HUES6 (cell line): ENCODE measurements at regions not wholly inside any gene's neighbourhood (a gene's known extent, or its start where the extent isn't known, plus 50 kb on each side); places are given as distances from the start of the nearest gene placed in this dataset.

Experiments used
- H3K27ac ChIP-seq: 2 replicates; pipeline ENCODE4 v1.7.0; 2013; ENCODE audit warnings: low read depth, mild to moderate bottlenecking, low read length, inconsistent platforms
- H3K27me3 ChIP-seq: 2 replicates; pipeline ENCODE4 v1.6.1; 2013; ENCODE audit warnings: low read length; ENCODE audit not compliant: control insufficient read depth, insufficient read depth
- H3K36me3 ChIP-seq: 2 replicates; pipeline ENCODE4 v1.6.1; 2013; ENCODE audit warnings: low read length; ENCODE audit not compliant: control insufficient read depth, insufficient read depth
- H3K4me1 ChIP-seq: 2 replicates; pipeline ENCODE4 v1.6.1; 2013; ENCODE audit warnings: low read length; ENCODE audit not compliant: control insufficient read depth, insufficient read depth
- H3K4me3 ChIP-seq: 2 replicates; pipeline ENCODE4 v1.5.1; 2013; ENCODE audit warnings: low read depth, low read length
- H3K9ac ChIP-seq: one replicate; pipeline ENCODE4 v1.6.1; 2013; ENCODE audit warnings: mild to moderate bottlenecking, low read length
- H3K9me3 ChIP-seq: 2 replicates; pipeline ENCODE4 v1.6.1; 2013; ENCODE audit warnings: low read depth, low read length; ENCODE audit not compliant: control insufficient read depth, insufficient read depth

GRCh38 chr10:8912108-8912507 lies 857.6 kb downstream of the GATA3 start:
- H3K27me3 ChIP-seq, result no peaks in the 10 kb centered on the region
- no peak overlapping the region for H3K4me3 ChIP-seq
- no peak overlapping the region for H3K27ac ChIP-seq
- H3K9me3 ChIP-seq, result no peaks in the 10 kb centered on the region
- H3K36me3 ChIP-seq, result no peaks in the 10 kb centered on the region
- H3K4me1 ChIP-seq, result no peaks in the 10 kb centered on the region
- no peak overlapping the region for H3K9ac ChIP-seq

- H3K9me3 ChIP-seq, result no peaks in the 10 kb centered on the region
- no peak overlapping the region for H3K9ac ChIP-seq
- H3K27ac ChIP-seq, result no peak overlapping the region
- no peaks in the 10 kb centered on the region for H3K27me3 ChIP-seq
- H3K4me1 ChIP-seq, result no peaks in the 10 kb centered on the region
- H3K4me3 ChIP-seq, result no peak overlapping the region
- no peaks in the 10 kb centered on the region for H3K36me3 ChIP-seq
Measured at GRCh38 chr10:8913720-8914119, 859.2 kb downstream of the GATA3 start.

- H3K27me3 ChIP-seq, result no peaks in the 10 kb centered on the region
- H3K9ac ChIP-seq, result no peak overlapping the region
- peaks cover 7% of the 10 kb centered on the region; the same call in 1 of the 2 replicates for H3K4me1 ChIP-seq
- no peak overlapping the region for H3K4me3 ChIP-seq
- H3K36me3 ChIP-seq, result no peaks in the 10 kb centered on the region
- no peaks in the 10 kb centered on the region for H3K9me3 ChIP-seq
- no peak overlapping the region for H3K27ac ChIP-seq
Measured at GRCh38 chr10:8919280-8919679, 864.8 kb downstream of the GATA3 start.

- Histone ChIP-seq H3K36me3 (no peaks in the 10 kb centered on the region), H3K27ac (no peak overlapping the region; the same call in 1 of the 2 replicates), H3K9ac (no peak overlapping the region), H3K27me3 (no peaks in the 10 kb centered on the region), H3K4me3 (no peak overlapping the region), H3K9me3 (no peaks in the 10 kb centered on the region), H3K4me1 (peaks cover 7% of the 10 kb centered on the region; the same call in 1 of the 2 replicates)
Measured at GRCh38 chr10:8921568-8921967, 867.1 kb downstream of the GATA3 start.

GRCh38 chr10:8923096-8923495 lies 868.6 kb downstream of the GATA3 start:
- no peaks in the 10 kb centered on the region for H3K9me3 ChIP-seq
- no peak overlapping the region for H3K27ac ChIP-seq
- H3K4me3 ChIP-seq, result no peak overlapping the region
- H3K27me3 ChIP-seq, result no peaks in the 10 kb centered on the region
- no peaks in the 10 kb centered on the region for H3K36me3 ChIP-seq
- H3K4me1 ChIP-seq, result peaks cover 7% of the 10 kb centered on the region; the same call in 1 of the 2 replicates
- H3K9ac ChIP-seq, result no peak overlapping the region

- H3K9me3 ChIP-seq, result no peaks in the 10 kb centered on the region
- no peak overlapping the region for H3K9ac ChIP-seq
- no peak overlapping the region for H3K27ac ChIP-seq
- no peaks in the 10 kb centered on the region for H3K4me1 ChIP-seq
- H3K4me3 ChIP-seq, result no peak overlapping the region
- H3K27me3 ChIP-seq, result no peaks in the 10 kb centered on the region
- no peaks in the 10 kb centered on the region for H3K36me3 ChIP-seq
Measured at GRCh38 chr10:8927705-8928104, 873.2 kb downstream of the GATA3 start.

- no peaks in the 10 kb centered on the region for H3K36me3 ChIP-seq
- H3K9me3 ChIP-seq, result no peaks in the 10 kb centered on the region
- H3K9ac ChIP-seq, result no peak overlapping the region
- H3K4me3 ChIP-seq, result no peak overlapping the region
- no peak overlapping the region for H3K27ac ChIP-seq
- H3K4me1 ChIP-seq, result no peaks in the 10 kb centered on the region
- H3K27me3 ChIP-seq, result no peaks in the 10 kb centered on the region
Measured at GRCh38 chr10:8946451-8946850, 892.0 kb downstream of the GATA3 start.

GRCh38 chr10:8950978-8951377 lies 896.5 kb downstream of the GATA3 start:
- H3K4me3 ChIP-seq, result no peak overlapping the region
- no peaks in the 10 kb centered on the region for H3K9me3 ChIP-seq
- H3K36me3 ChIP-seq, result no peaks in the 10 kb centered on the region
- H3K27me3 ChIP-seq, result no peaks in the 10 kb centered on the region
- no peak overlapping the region for H3K9ac ChIP-seq
- no peak overlapping the region for H3K27ac ChIP-seq
- no peaks in the 10 kb centered on the region for H3K4me1 ChIP-seq

GRCh38 chr10:8951440-8952089 lies 897.1 kb downstream of the GATA3 start:
- H3K4me3 ChIP-seq, result no peak overlapping the region
- H3K27me3 ChIP-seq, result no peaks in the 10 kb centered on the region
- no peaks in the 10 kb centered on the region for H3K9me3 ChIP-seq
- no peaks in the 10 kb centered on the region for H3K36me3 ChIP-seq
- H3K9ac ChIP-seq, result no peak overlapping the region
- no peaks in the 10 kb centered on the region for H3K4me1 ChIP-seq
- H3K27ac ChIP-seq, result no peak overlapping the region

GRCh38 chr10:8956400-8956799 lies 901.9 kb downstream of the GATA3 start:
- Histone ChIP-seq H3K27ac (no peak overlapping the region), H3K9me3 (no peaks in the 10 kb centered on the region), H3K4me1 (no peaks in the 10 kb centered on the region), H3K36me3 (no peaks in the 10 kb centered on the region), H3K9ac (no peak overlapping the region), H3K4me3 (no peak overlapping the region), H3K27me3 (no peaks in the 10 kb centered on the region)

GRCh38 chr10:8962249-8962648 lies 907.8 kb downstream of the GATA3 start:
- Histone ChIP-seq H3K4me1 (no peaks in the 10 kb centered on the region), H3K4me3 (no peak overlapping the region), H3K27ac (no peak overlapping the region)

More at GRCh38 chr10:8962249-8962648, 907.8 kb downstream of the GATA3 start:
- Histone ChIP-seq H3K36me3 (no peaks in the 10 kb centered on the region), H3K27me3 (no peaks in the 10 kb centered on the region), H3K9me3 (0 out of 2 replicates have a peak, but pooled peaks cover 3% of the 10 kb centered on the region), H3K9ac (no peak overlapping the region)
